RWPE2 (cell line): ENCODE measurements at regions not wholly inside any gene's neighbourhood (a gene's known extent, or its start where the extent isn't known, plus 50 kb on each side); places are given as distances from the start of the nearest gene placed in this dataset.
A peak's percentile ranks its signal among the peaks of the same experiment; 100 is the strongest.

Experiments
- ATAC-seq: fragments of 200-7000 bp; cut with Tn5 transposase; 3 replicates; pipeline ENCODE4 v1.9.1; 2021; ENCODE audit warnings: low read depth
- DNase-seq: peaks from one replicate; pipeline ENCODE4 v3.0.0-alpha.2; 2020; ENCODE audit warnings: low spot score
- H3K27ac ChIP-seq: fragments of 450-650 bp; 2 replicates; pipeline ENCODE4 v1.5.1; 2017; ENCODE audit warnings: mild to moderate bottlenecking; ENCODE audit not compliant: poor library complexity, severe bottlenecking
- H3K27me3 ChIP-seq: fragments of 250-450 bp; sonication (Bioruptor Pico); 2 replicates; pipeline ENCODE4 v1.5.1; 2021; ENCODE audit warnings: mild to moderate bottlenecking, moderate library complexity; ENCODE audit not compliant: insufficient read depth, poor library complexity, severe bottlenecking
- H3K36me3 ChIP-seq: fragments of 250-450 bp; sonication (Bioruptor Pico); 2 replicates; pipeline ENCODE4 v1.5.1; 2020; ENCODE audit warnings: low read depth, mild to moderate bottlenecking, moderate library complexity
- H3K4me1 ChIP-seq: fragments of 250-450 bp; sonication (Bioruptor Pico); 2 replicates; pipeline ENCODE4 v1.5.1; 2021; ENCODE audit warnings: mild to moderate bottlenecking, moderate library complexity; ENCODE audit not compliant: insufficient read depth, poor library complexity, severe bottlenecking
- H3K4me3 ChIP-seq: fragments of 250-450 bp; sonication (Bioruptor Pico); 2 replicates; pipeline ENCODE4 v1.5.1; 2021; ENCODE audit warnings: mild to moderate bottlenecking, moderate library complexity; ENCODE audit not compliant: severe bottlenecking
- H3K9me3 ChIP-seq: fragments of 250-450 bp; sonication (Bioruptor Pico); 2 replicates; pipeline ENCODE4 v1.5.1; 2021; ENCODE audit warnings: mild to moderate bottlenecking, moderate library complexity; ENCODE audit not compliant: severe bottlenecking
- TF ChIP-seq, protein P1 (sequence below): fragments of 450-650 bp; IDR thresholded peaks from one replicate; pipeline ENCODE4 v1.5.1; 2017; ENCODE audit warnings: mild to moderate bottlenecking, moderate library complexity; ENCODE audit not compliant: poor library complexity, severe bottlenecking

DNA sequence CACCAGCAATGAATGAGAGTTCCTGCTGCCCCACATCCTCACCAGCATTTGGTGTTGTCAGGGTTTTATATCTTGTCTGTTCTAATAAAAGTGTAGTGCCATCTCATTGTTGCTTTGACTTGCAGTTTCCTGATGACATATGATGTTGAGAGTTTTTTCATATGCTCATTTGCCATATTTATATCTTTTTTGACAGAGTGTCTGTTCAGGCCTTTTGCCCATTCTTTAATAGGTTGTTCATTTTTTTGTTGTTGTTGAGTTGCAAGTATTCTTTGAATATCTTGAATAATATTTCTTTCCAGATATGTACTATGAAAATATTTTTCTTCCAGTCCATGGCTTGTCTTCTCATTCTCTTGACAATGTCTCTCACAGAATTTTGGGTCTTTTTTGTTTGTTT, 111.7 kb upstream of the KCNJ15 start:
- DNase-seq = no peak
- peaks cover 5% of the 10 kb centered on the region for H3K9me3 ChIP-seq
- no peaks in the 10 kb centered on the region for H3K36me3 ChIP-seq

DNA sequence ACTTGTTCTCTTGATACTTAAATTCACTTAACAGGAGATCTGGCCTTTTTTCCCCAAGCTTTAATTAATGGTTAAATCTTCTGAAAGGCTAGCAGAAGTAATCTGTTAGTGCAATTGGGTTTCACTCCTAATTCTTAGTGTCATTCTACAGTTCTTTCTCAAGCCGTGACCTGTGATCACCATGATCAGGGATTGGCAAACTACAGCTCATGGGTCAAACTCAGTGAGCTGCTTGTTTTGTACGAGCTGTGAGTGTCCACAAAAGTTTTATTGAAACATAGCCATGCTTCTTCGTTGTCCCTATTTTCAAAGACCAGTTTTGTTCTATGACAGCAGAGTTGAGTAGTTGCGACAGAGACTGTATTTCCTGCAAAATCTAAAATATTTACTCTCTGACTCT, 109.4 kb upstream of the KCNJ15 start:
- H3K27me3 ChIP-seq = no peaks in the 10 kb centered on the region
- H3K4me1 ChIP-seq = peaks cover 24% of the 10 kb centered on the region
- DNase-seq = no peak
- H3K27ac ChIP-seq = peak overlapping the region; percentile 76
- TF ChIP-seq, protein P1, sequence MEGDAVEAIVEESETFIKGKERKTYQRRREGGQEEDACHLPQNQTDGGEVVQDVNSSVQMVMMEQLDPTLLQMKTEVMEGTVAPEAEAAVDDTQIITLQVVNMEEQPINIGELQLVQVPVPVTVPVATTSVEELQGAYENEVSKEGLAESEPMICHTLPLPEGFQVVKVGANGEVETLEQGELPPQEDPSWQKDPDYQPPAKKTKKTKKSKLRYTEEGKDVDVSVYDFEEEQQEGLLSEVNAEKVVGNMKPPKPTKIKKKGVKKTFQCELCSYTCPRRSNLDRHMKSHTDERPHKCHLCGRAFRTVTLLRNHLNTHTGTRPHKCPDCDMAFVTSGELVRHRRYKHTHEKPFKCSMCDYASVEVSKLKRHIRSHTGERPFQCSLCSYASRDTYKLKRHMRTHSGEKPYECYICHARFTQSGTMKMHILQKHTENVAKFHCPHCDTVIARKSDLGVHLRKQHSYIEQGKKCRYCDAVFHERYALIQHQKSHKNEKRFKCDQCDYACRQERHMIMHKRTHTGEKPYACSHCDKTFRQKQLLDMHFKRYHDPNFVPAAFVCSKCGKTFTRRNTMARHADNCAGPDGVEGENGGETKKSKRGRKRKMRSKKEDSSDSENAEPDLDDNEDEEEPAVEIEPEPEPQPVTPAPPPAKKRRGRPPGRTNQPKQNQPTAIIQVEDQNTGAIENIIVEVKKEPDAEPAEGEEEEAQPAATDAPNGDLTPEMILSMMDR = no peak
- H3K9me3 ChIP-seq = peaks cover 5% of the 10 kb centered on the region
- H3K4me3 ChIP-seq = no peak overlapping the region
- ATAC-seq = no peak
- H3K36me3 ChIP-seq = no peaks in the 10 kb centered on the region

More for the DNA sequence above, 111.7 kb upstream of the KCNJ15 start:
- TF ChIP-seq, protein P1 = no peak
- no peak overlapping the region for H3K4me3 ChIP-seq
- H3K27ac ChIP-seq = no peak overlapping the region
- ATAC-seq = no peak
- H3K27me3 ChIP-seq = no peaks in the 10 kb centered on the region
- H3K4me1 ChIP-seq = peaks cover 33% of the 10 kb centered on the region

DNA sequence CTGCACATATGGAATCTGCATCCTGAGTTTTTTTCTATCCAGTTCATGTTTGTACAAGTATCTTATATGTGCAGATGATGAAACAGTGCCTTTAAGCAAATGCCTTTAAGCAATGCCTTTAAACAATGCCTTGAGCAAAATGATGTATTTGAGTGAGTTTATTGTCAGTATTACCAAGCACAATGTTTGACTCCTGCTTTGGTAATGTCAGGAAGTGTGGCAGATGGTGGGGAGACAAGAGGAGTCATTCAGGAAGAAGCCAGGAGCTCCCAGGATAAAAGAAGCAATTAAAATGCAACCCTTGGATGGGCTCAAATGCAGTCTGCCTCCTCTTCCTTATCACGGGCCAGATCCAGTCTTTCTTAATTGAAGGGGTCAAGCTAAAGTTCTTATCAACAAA, 108.7 kb upstream of the KCNJ15 start:
- DNase-seq (no peak), ATAC-seq (peak; percentile 78)
- H3K4me1 ChIP-seq = peaks cover 24% of the 10 kb centered on the region
- H3K27ac ChIP-seq = peak overlapping the region; percentile 76
- no peaks in the 10 kb centered on the region for H3K27me3 ChIP-seq
- peaks cover 5% of the 10 kb centered on the region for H3K9me3 ChIP-seq
- no peaks in the 10 kb centered on the region for H3K36me3 ChIP-seq
- no peak overlapping the region for H3K4me3 ChIP-seq
- TF ChIP-seq, protein P1 = no peak

DNA sequence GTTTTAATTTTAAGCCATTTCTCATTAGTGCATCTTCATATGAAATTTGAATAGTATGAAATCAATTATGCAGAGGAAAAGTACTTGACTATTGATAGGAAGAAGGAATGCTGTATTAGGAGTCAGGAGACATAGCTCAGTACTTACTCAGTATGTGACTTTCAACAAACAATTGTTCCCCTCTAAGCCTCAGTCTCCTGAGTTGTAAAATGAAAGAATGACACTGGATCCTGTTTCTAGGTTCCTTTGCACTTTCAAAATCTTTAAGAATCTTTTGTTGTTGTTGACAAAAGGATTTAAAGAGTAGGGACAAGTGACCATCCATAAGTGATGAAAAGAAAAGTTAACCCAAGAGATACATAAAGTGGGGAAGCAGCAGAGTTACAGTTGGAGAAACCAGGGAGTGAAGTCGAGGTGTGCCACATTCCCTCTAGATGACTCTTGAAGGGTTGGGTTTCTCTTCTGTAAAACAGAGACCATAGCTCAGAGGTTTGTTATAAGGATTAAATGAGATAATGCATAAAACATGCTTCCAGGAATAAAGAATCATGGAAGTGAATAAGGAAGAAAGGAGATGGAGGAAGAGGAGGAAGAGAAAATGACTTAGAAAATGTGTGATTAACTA, 105.7 kb upstream of the KCNJ15 start:
- no peak overlapping the region for H3K4me3 ChIP-seq
- H3K27ac ChIP-seq = peak overlapping the region; percentile 20
- no peaks in the 10 kb centered on the region for H3K9me3 ChIP-seq
- ATAC-seq (no peak), DNase-seq (no peak)
- no peaks in the 10 kb centered on the region for H3K27me3 ChIP-seq
- TF ChIP-seq, protein P1 = no peak
- H3K36me3 ChIP-seq = no peaks in the 10 kb centered on the region
- H3K4me1 ChIP-seq = peaks cover 24% of the 10 kb centered on the region

DNA sequence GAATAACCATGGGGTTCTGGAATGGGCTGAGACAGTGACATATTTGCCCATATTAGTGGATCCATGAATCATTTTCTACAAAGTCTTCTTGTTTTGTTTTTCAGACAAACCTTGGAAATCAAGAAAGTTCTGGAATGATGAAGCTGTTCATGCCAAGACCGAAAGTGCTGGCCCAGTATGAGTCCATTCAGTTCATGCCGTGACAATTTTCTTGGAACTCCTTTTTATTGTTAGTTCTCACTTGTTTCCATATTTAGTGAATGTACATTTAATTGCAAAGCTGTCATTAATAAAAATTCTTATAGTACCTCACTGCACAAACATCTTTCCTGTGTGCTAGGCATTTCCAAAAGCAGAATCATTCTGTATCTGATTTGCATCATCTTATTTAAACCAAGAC, 100.6 kb upstream of the KCNJ15 start:
- H3K4me1 ChIP-seq = peaks cover 8% of the 10 kb centered on the region
- no peak for DNase-seq
- TF ChIP-seq, protein P1 = no peak
- ATAC-seq = no peak
- no peaks in the 10 kb centered on the region for H3K27me3 ChIP-seq
- H3K9me3 ChIP-seq = no peaks in the 10 kb centered on the region
- no peak overlapping the region for H3K4me3 ChIP-seq
- H3K36me3 ChIP-seq = no peaks in the 10 kb centered on the region
- no peak overlapping the region for H3K27ac ChIP-seq
